IMR-90 (cell line): ENCODE measurements at regions not wholly inside any gene's neighbourhood (a gene's known extent, or its start where the extent isn't known, plus 50 kb on each side); places are given as distances from the start of the nearest gene placed in this dataset.

Experiments
- ATAC-seq: fragments of 200-7000 bp; cut with Tn5 transposase; 2 replicates; pipeline ENCODE4 v1.9.1; 2020; ENCODE audit warnings: low read depth, mild to moderate bottlenecking, moderate library complexity
- BruUV-seq: library from RNA; stranded (reverse); fragments of 400-500 nt; replicated peaks from 2 replicates; lab custom pipeline; 2021; lab: Mats Ljungman, UMichigan
- CTCF ChIA-PET: fragments of 300-600 bp; formaldehyde crosslinking; extraction: SDS; loops from one replicate; lab custom pipeline; 2021; ENCODE audit warnings: antibody characterized with exemption; lab: Yijun Ruan, JAX
- POLR2A ChIA-PET: fragments of 300-600 bp; sonication (Branson Sonifier 250); formaldehyde crosslinking; loops from one replicate; lab custom pipeline; 2022; ENCODE audit warnings: antibody characterized with exemption; ENCODE audit not compliant: unreplicated experiment; lab: Charles Lee
- DNase-seq: peaks from one replicate; pipeline ENCODE4 v3.0.0; 2013
- H2AFZ ChIP-seq: replicated peaks from 2 replicates; pipeline ENCODE3; 2013; ENCODE audit warnings: low read length, mild to moderate bottlenecking; ENCODE audit not compliant: poor library complexity
- H2AK5ac ChIP-seq: 2 replicates; pipeline ENCODE4 v1.6.1; 2013; ENCODE audit warnings: low read depth, low read length, inconsistent platforms
- H2AK9ac ChIP-seq: replicated peaks from 2 replicates; pipeline ENCODE3; 2013; ENCODE audit warnings: mild to moderate bottlenecking, low read depth, low read length, moderate library complexity; ENCODE audit not compliant: poor library complexity
- H2BK120ac ChIP-seq: 2 replicates; pipeline ENCODE4 v1.6.1; 2013; ENCODE audit warnings: low read depth, low read length, inconsistent platforms
- H2BK15ac ChIP-seq: 3 replicates; pipeline ENCODE4 v1.6.1; 2013; ENCODE audit warnings: low read depth, low read length, inconsistent platforms
- H2BK20ac ChIP-seq: 2 replicates; pipeline ENCODE4 v1.6.1; 2013; ENCODE audit warnings: low read depth, mild to moderate bottlenecking, inconsistent platforms, low read length, moderate library complexity
- H2BK5ac ChIP-seq: 2 replicates; pipeline ENCODE4 v1.6.1; 2013; ENCODE audit warnings: mild to moderate bottlenecking, low read depth, low read length, inconsistent platforms; ENCODE audit not compliant: poor library complexity, severe bottlenecking
- H3K14ac ChIP-seq: replicated peaks from 2 replicates; pipeline ENCODE4 v1.6.1; 2013; ENCODE audit warnings: low read depth, low read length, inconsistent platforms
- H3K18ac ChIP-seq: 2 replicates; pipeline ENCODE4 v1.6.1; 2013; ENCODE audit warnings: low read depth, low read length, control low read depth
- H3K23ac ChIP-seq: 2 replicates; pipeline ENCODE4 v1.6.1; 2013; ENCODE audit warnings: low read depth, low read length, inconsistent platforms
- H3K27ac ChIP-seq: 2 replicates; pipeline ENCODE4 v1.5.1; 2013; ENCODE audit warnings: mild to moderate bottlenecking, control low read depth, low read length; ENCODE audit not compliant: insufficient read depth
- H3K27me3 ChIP-seq: 2 replicates; pipeline ENCODE4 v1.6.1; 2013; ENCODE audit warnings: low read length; ENCODE audit not compliant: control insufficient read depth, insufficient read depth
- H3K36me3 ChIP-seq: 2 replicates; pipeline ENCODE4 v1.6.1; 2013; ENCODE audit warnings: low read length, mixed read lengths; ENCODE audit not compliant: control insufficient read depth, insufficient read depth
- H3K4ac ChIP-seq: 2 replicates; pipeline ENCODE4 v1.6.1; 2013; ENCODE audit warnings: low read depth, low read length, inconsistent platforms
- H3K4me1 ChIP-seq: 2 replicates; pipeline ENCODE4 v1.6.1; 2013; ENCODE audit warnings: low read length, mixed read lengths; ENCODE audit not compliant: control insufficient read depth, insufficient read depth
- H3K4me2 ChIP-seq: 2 replicates; pipeline ENCODE4 v1.6.1; 2013; ENCODE audit warnings: low read depth, mild to moderate bottlenecking, control low read depth, low read length, moderate library complexity
- H3K4me3 ChIP-seq: 2 replicates; pipeline ENCODE4 v1.5.1; 2013; ENCODE audit warnings: low read depth, mild to moderate bottlenecking, control low read depth, low read length, moderate library complexity; ENCODE audit not compliant: insufficient read depth
- H3K56ac ChIP-seq: 2 replicates; pipeline ENCODE4 v1.6.1; 2013; ENCODE audit warnings: low read length, inconsistent platforms; ENCODE audit not compliant: insufficient read depth; ENCODE audit errors: extremely low read depth
- H3K79me1 ChIP-seq, 2 experiments: 2 replicates each; pipeline ENCODE4 v1.6.1; 2013; ENCODE audit warnings: low read length in 2 of 2, inconsistent platforms in 1 of 2, low read depth in 1 of 2
- H3K9ac ChIP-seq: 2 replicates; pipeline ENCODE4 v1.6.1; 2013; ENCODE audit warnings: low read depth, low read length, control low read depth
- H3K9me1 ChIP-seq: 2 replicates; pipeline ENCODE4 v1.6.1; 2013; ENCODE audit warnings: low read length, inconsistent platforms; ENCODE audit not compliant: insufficient read depth
- H3K9me3 ChIP-seq: 2 replicates; pipeline ENCODE4 v1.6.1; 2013; ENCODE audit warnings: low read length; ENCODE audit not compliant: control insufficient read depth, insufficient read depth
- H4K20me1 ChIP-seq: 2 replicates; pipeline ENCODE4 v1.6.1; 2013; ENCODE audit warnings: low read length, inconsistent platforms; ENCODE audit not compliant: insufficient read depth
- H4K5ac ChIP-seq: 2 replicates; pipeline ENCODE4 v1.6.1; 2013; ENCODE audit warnings: mild to moderate bottlenecking, low read depth, low read length, control low read depth
- H4K8ac ChIP-seq, 2 experiments: 2 replicates each; pipeline ENCODE4 v1.6.1; 2013; ENCODE audit warnings: low read depth in 2 of 2, low read length in 2 of 2, control low read depth in 1 of 2, inconsistent platforms in 1 of 2
- H4K91ac ChIP-seq: 2 replicates; pipeline ENCODE4 v1.6.1; 2013; ENCODE audit warnings: low read depth, low read length, inconsistent platforms; ENCODE audit not compliant: insufficient read depth
- BHLHE40 ChIP-seq: fragments of 150-350 bp; IDR thresholded peaks from 2 replicates; pipeline ENCODE4 v1.6.1; 2016; ENCODE audit warnings: mild to moderate bottlenecking, low read depth, low read length
- CEBPB ChIP-seq: IDR thresholded peaks from 2 replicates; pipeline ENCODE4 v1.6.1; 2012; ENCODE audit warnings: low read depth, low read length, improper control_type of control experiment
- CHD1 ChIP-seq: IDR thresholded peaks from 2 replicates; pipeline ENCODE4 v1.6.1; 2012; ENCODE audit warnings: low read depth, low read length, improper control_type of control experiment
- CTCF ChIP-seq: conservative IDR thresholded peaks from 2 replicates; pipeline ENCODE4 v1.5.1; 2012; ENCODE audit warnings: mild to moderate bottlenecking, low read depth, low read length, improper control_type of control experiment
- ELK1 ChIP-seq: fragments of 150-350 bp; IDR thresholded peaks from 2 replicates; pipeline ENCODE4 v1.6.1; 2016; ENCODE audit warnings: low read depth, mild to moderate bottlenecking, low read length, moderate library complexity, borderline replicate concordance
- FOS ChIP-seq: fragments of 150-350 bp; IDR thresholded peaks from 2 replicates; pipeline ENCODE4 v1.6.1; 2016; ENCODE audit warnings: low read depth, low read length
- MAFK ChIP-seq: IDR thresholded peaks from 2 replicates; pipeline ENCODE4 v1.6.1; 2012; ENCODE audit warnings: low read depth, low read length, improper control_type of control experiment
- MAZ ChIP-seq: IDR thresholded peaks from 2 replicates; pipeline ENCODE4 v1.6.1; 2012; ENCODE audit warnings: low read depth, mild to moderate bottlenecking, low read length, improper control_type of control experiment, moderate library complexity, borderline replicate concordance
- MXI1 ChIP-seq: IDR thresholded peaks from 2 replicates; pipeline ENCODE4 v1.6.1; 2012; ENCODE audit warnings: low read depth, mild to moderate bottlenecking, low read length, moderate library complexity, borderline replicate concordance
- NFE2L2 ChIP-seq: fragments of 150-350 bp; IDR thresholded peaks from 2 replicates; pipeline ENCODE4 v1.6.1; 2016; ENCODE audit warnings: low read depth, mild to moderate bottlenecking, low read length
- POLR2A ChIP-seq: IDR thresholded peaks from 2 replicates; pipeline ENCODE4 v1.6.1; 2012; ENCODE audit warnings: mild to moderate bottlenecking, low read depth, low read length
- RAD21 ChIP-seq: IDR thresholded peaks from 2 replicates; pipeline ENCODE4 v1.6.1; 2012; ENCODE audit warnings: low read length, improper control_type of control experiment
- RCOR1 ChIP-seq: IDR thresholded peaks from 2 replicates; pipeline ENCODE4 v1.6.1; 2012; ENCODE audit warnings: mild to moderate bottlenecking, low read length, improper control_type of control experiment; ENCODE audit not compliant: insufficient replicate concordance
- RFX5 ChIP-seq: IDR thresholded peaks from 2 replicates; pipeline ENCODE4 v1.8.0; 2012; ENCODE audit warnings: low read depth, mild to moderate bottlenecking, low read length, moderate library complexity
- SMC3 ChIP-seq: fragments of 150-350 bp; IDR thresholded peaks from 2 replicates; pipeline ENCODE4 v1.6.1; 2016; ENCODE audit warnings: low read depth, mild to moderate bottlenecking, antibody characterized with exemption, low read length, moderate library complexity
- USF2 ChIP-seq: fragments of 150-350 bp; IDR thresholded peaks from 2 replicates; pipeline ENCODE4 v1.6.1; 2017; ENCODE audit warnings: mild to moderate bottlenecking, antibody characterized with exemption, low read length, low read depth
- WGBS, 2 experiments: methylation state at CpG; one replicate each; pipeline versions ENCODE4 v1.1.5 to v1.1.7; 2013; ENCODE audit warnings: missing lambda C conversion rate in 2 of 2; ENCODE audit not compliant: insufficient read length in 1 of 2; ENCODE audit errors: extremely low coverage in 2 of 2; 5-methylcytosine and 5-hydroxymethylcytosine counted together
- dilution Hi-C: fragments of 300-500 bp; cut with HindIII; formaldehyde crosslinking; loops from one replicate; pipeline ENCODE4 v1.14.3; 2018; ENCODE audit warnings: low sequenced_read_pairs; ENCODE audit not compliant: unreplicated experiment
- in situ Hi-C: fragments of 300-500 bp; cut with MboI; formaldehyde crosslinking; loops from 3 replicates; pipeline ENCODE4 v1.14.3; 2019; ENCODE audit warnings: low sequenced_read_pairs, inconsistent platforms, mixed read lengths
- intact Hi-C: fragments of 100-400 bp; cut with micrococcal nuclease; formaldehyde crosslinking; loops from 2 replicates; pipeline ENCODE4 v1.10.0; 2022

- Histone ChIP-seq H3K27ac (no peak overlapping the region), H3K9me1 (no peaks in the 10 kb centered on the region), H2AK5ac (no peak overlapping the region), H2BK5ac (no peak overlapping the region), H3K4me3 (no peak overlapping the region), H2BK120ac (no peak overlapping the region), H3K9me3 (peaks cover 8% of the 10 kb centered on the region), H2BK20ac (no peak overlapping the region), H3K4ac (no peak overlapping the region), H3K18ac (no peak overlapping the region), H4K8ac (no peak overlapping the region), H3K4me1 (no peaks in the 10 kb centered on the region), H3K9ac (no peak overlapping the region), H3K27me3 (no peaks in the 10 kb centered on the region), H3K23ac (no peak overlapping the region), H3K14ac (no peak overlapping the region), H2BK15ac (no peak overlapping the region), H4K91ac (no peak overlapping the region), H3K36me3 (no peaks in the 10 kb centered on the region), H4K5ac (no peak overlapping the region), H3K56ac (no peak overlapping the region), H2AFZ (no peak overlapping the region), H2AK9ac (no peak overlapping the region), H4K20me1 (no peaks in the 10 kb centered on the region), H3K4me2 (no peak overlapping the region), H3K79me1 (no peaks in the 10 kb centered on the region)
- TF ChIP-seq RCOR1 (no peak), MAZ (no peak), MAFK (no peak), FOS (no peak), NFE2L2 (no peak), POLR2A (no peak), USF2 (no peak), SMC3 (no peak), CHD1 (no peak), MXI1 (no peak), ELK1 (no peak), RAD21 (no peak), BHLHE40 (no peak), CEBPB (no peak), RFX5 (no peak), CTCF (no peak)
- DNase-seq (no peak), ATAC-seq (no peak)
- in situ Hi-C loops = no loop called here
- 50% methylated on average over 1 of the region's 4 CpGs; no CpG with 5 or more reads in 1 of the 2 experiments for WGBS, 2 experiments
- ChIA-PET POLR2A (no interaction called here), CTCF (no interaction called here)
- intact Hi-C loops = no loop called here
- dilution Hi-C loops = no loop called here
- no TSS peak for BruUV-seq
Measured at GRCh38 chr12:105864316-105864715, 274.4 kb downstream of the NUAK1 start.
